GM18498 (cell line): ENCODE measurements at regions not wholly inside any gene's neighbourhood (a gene's known extent, or its start where the extent isn't known, plus 50 kb on each side); places are given as distances from the start of the nearest gene placed in this dataset.

ENCODE experiments used
- ATAC-seq: cut with Tn5 transposase; IDR thresholded peaks from one replicate; pipeline ENCODE4 v1.9.1; 2021; ENCODE audit warnings: mild to moderate bottlenecking, moderate library complexity; ENCODE audit not compliant: unreplicated experiment

- no peak for ATAC-seq
Measured at GRCh38 chr14:101379842-101380241, 181.5 kb upstream of the DIO3 start.

- ATAC-seq, result no peak
Measured at GRCh38 chr14:101380512-101380911, 180.8 kb upstream of the DIO3 start.

DNA sequence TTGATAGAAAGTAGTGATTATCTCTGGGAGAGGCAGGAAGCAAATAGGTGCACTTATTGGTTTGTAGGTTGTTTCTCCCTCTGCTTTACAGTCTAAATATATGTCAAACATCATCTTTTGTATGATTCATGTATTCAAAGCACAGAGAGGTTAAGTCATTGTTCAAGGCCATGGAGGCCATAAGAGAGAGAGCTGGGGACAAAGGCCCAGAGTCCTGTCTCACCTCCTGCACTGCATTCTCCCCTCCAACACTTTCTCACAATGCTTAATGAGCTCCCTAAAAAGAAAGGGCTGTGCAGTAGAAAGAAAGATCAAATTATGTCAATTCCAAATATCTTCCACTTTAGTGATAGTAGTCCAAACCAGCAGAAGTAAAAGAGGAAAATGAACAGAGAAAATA, 180.4 kb upstream of the DIO3 start:
- ATAC-seq, result no peak

- ATAC-seq, result no peak
Measured at GRCh38 chr14:101383737-101384338, 177.5 kb upstream of the DIO3 start.

- no peak for ATAC-seq
Measured at GRCh38 chr14:101394374-101394773, 166.9 kb upstream of the DIO3 start.

- ATAC-seq, result no peak
Measured at GRCh38 chr14:101395779-101396178, 165.5 kb upstream of the DIO3 start.

DNA sequence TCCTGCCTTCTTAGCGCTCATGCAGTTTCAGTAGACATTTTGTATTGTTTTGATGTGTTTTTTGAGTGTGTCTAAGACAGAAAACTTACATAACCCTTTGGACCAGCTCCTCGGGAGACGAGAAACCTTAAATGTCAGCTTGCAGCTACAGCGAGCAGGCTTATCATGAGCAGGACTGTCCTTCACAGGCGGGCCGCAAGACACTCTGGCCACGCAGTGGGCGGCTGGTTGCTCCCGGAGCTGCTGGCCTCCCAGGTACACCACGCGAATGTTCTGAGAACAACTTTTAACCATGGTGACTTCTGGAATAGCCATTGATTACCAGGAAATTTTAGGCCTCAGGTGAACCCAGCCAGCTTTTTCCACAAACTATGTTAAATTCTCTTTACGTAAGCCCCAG, 164.1 kb upstream of the DIO3 start:
- no peak for ATAC-seq

DNA sequence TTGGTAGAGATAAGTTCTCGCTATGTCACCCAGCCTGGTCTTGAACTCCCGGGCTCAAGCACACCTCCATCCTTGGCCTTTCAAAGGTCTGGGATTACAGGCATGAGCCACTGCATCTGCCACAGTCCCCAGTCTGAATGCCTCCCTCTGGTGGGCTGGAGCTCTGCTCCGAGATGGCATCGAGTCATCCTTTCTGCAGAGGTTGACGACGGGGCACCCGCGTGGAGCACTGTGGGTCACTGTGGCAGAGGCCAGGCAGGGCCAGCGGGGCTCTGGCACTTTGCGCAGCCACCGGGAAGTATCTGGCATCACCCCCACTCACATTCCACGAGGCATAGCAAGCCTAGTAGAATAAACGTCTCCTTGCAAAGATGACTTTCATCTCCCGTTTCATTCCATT, 163.3 kb upstream of the DIO3 start:
- ATAC-seq, result no peak

DNA sequence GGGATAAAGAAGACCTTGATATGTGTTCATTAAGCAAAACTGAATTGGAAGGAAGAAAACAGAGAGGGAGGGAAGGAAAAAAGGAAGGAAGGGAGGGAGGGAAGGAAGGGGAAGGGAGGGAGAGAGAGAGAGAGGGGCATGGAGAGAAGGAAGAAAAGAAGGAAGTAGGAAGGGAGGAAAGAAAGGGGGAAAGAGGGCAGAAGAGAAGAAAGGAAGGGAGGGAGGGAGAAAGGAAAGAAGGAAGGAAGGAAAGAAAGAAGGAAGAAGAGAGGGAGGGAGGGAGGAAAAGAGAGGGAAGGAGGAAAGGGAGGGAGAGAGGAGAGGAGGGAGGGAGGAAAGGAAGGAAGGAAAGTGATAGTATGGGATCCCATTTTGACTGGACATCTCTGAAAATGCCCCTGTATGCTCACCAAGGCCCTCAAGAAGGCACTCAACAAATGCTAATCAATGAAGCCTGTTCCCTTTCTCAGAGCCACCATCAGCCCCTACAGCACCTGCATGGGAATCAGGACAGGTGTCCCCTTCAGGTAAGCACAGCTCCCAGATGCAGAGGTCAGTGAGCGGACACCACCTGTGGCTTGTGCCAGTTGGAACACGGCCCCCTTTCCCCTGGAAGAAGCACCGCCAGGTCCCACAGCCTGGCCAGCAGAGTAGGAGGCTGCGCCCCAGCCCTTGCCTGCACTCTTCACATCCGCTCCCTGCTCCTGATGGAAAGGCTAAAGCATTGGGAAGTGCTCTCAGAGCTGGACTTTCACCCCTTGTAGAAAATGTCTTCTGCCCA, 161.4 kb upstream of the DIO3 start:
- no peak for ATAC-seq

- ATAC-seq, result no peak
Measured at GRCh38 chr14:101400830-101401229, 160.5 kb upstream of the DIO3 start.

GRCh38 chr14:101402936-101403660, 158.2 kb upstream of the DIO3 start:
- no peak for ATAC-seq

GRCh38 chr14:101404426-101405170, 156.7 kb upstream of the DIO3 start:
- no peak for ATAC-seq

GRCh38 chr14:101405171-101405883, 156.0 kb upstream of the DIO3 start:
- ATAC-seq, result no peak

- no peak for ATAC-seq
Measured at GRCh38 chr14:101406921-101407320, 154.4 kb upstream of the DIO3 start.

DNA sequence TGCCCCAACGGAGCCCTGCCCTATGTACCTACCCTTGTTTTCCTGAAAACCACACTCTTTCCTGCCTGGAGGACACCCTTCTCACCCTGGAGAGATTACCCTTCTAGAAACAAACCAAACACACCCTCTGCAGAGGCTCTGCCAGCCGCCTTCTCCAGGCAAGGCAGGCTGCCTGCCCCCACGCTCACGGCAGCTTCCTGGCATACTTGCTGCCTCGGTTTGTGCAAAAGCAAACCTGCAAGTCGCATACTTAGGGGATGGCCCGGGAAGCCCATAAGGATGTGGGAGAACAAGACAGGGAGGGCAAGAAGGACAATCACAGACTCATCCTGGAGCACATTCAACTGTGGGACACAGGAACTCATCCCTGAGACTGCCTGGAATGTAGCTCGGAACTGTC, 154.0 kb upstream of the DIO3 start:
- ATAC-seq, result no peak

DNA sequence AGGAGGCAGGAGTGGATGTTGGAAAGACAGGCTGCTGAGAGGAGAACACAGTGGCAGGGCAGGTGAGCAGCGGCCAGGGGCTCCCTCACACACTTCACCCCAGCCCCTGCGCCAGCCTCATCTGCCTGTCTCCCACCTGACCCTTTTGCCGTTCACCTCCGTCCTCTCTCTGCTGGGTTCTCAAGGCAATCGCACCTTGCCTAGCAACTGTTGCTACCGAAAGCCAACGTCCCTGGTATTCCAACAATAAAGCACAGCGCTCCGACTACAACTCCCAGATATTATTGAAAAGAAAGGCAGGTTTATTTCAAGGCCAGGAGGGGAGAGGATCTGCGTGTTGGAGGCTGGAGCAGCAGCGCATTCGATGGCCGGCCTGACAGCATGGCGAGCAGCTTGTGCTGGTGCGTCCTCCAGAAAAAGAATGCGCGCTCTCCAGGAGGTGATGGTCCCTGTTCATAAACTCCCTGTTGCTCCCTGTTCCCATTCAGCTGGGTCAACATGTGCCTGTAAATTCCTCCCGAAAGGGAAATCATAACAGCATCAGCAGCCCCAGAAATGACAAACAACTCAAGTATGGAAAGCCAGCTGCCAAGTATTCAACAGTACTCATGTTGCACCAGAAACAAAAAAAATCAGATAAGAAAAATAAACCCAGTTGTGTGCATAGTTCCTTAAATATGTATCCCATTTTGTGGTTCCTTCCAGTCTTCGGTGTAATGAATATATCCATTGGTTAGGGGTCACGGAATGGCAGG, 153.0 kb upstream of the DIO3 start:
- no peak for ATAC-seq

- no peak for ATAC-seq
Measured at GRCh38 chr14:101409006-101409543, 152.2 kb upstream of the DIO3 start.

DNA sequence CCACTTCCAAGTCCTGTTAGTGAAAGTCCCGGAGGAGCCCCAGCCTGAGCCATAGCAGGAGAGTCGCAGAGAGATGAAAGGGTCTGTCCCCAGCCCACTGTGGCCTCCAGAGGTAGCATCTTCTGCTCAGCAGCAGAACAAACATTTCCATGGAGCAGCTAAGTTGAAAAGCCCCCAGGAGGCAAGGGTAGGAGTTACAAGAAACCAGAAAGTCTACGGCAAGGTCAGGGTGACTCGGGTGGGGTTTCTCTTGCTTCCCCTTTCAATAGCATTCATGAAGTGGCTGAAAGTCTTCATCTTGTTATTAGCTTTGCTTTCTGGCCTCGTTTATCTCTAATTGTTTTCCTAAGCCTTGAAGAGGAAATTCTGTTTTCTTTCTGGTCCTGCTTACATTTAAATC, 151.2 kb upstream of the DIO3 start:
- no peak for ATAC-seq

- ATAC-seq, result no peak
Measured at GRCh38 chr14:101411151-101411550, 150.1 kb upstream of the DIO3 start.

GRCh38 chr14:101411779-101412178, 149.5 kb upstream of the DIO3 start:
- no peak for ATAC-seq
